Panc1 (cell line): ENCODE measurements at regions not wholly inside any gene's neighbourhood (a gene's known extent, or its start where the extent isn't known, plus 50 kb on each side); places are given as distances from the start of the nearest gene placed in this dataset.

Source experiments
- ATAC-seq: fragments of 200-7000 bp; cut with Tn5 transposase; 2 replicates; pipeline ENCODE4 v1.9.1; 2020; ENCODE audit warnings: mild to moderate bottlenecking, moderate library complexity
- BruUV-seq: library from RNA; stranded (reverse); fragments of 400-500 nt; replicated peaks from 2 replicates; lab custom pipeline; 2021; lab: Mats Ljungman, UMichigan
- CTCF ChIA-PET: fragments of 300-600 bp; sonication (Branson Sonifier 250); formaldehyde crosslinking; loops from one replicate; lab custom pipeline; 2022; ENCODE audit warnings: antibody characterized with exemption; lab: Charles Lee
- POLR2A ChIA-PET: fragments of 300-600 bp; sonication (Branson Sonifier 250); formaldehyde crosslinking; loops from one replicate; lab custom pipeline; 2022; ENCODE audit warnings: antibody characterized with exemption; lab: Charles Lee
- DNase-seq: peaks from one replicate; pipeline ENCODE4 v3.0.0-alpha.2; 2010; ENCODE audit warnings: low read depth, low spot score
- H3K27ac ChIP-seq: 2 replicates; pipeline ENCODE4 v1.5.1; 2011; ENCODE audit warnings: mild to moderate bottlenecking, low read length, inconsistent platforms
- H3K27me3 ChIP-seq: fragments of 200-500 bp; sonication (Bioruptor generic); 2 replicates; pipeline ENCODE4 v1.6.0; 2014; ENCODE audit warnings: low read length, inconsistent platforms; ENCODE audit not compliant: control insufficient read depth, insufficient read depth
- H3K36me3 ChIP-seq: fragments of 200-500 bp; sonication (Bioruptor generic); 2 replicates; pipeline ENCODE4 v1.5.1; 2014; ENCODE audit warnings: inconsistent platforms, mild to moderate bottlenecking, low read length, moderate library complexity; ENCODE audit not compliant: control insufficient read depth, insufficient read depth
- H3K4me1 ChIP-seq: 2 replicates; pipeline ENCODE4 v1.5.1; 2011; ENCODE audit warnings: inconsistent platforms, mild to moderate bottlenecking, low read length, moderate library complexity; ENCODE audit not compliant: control insufficient read depth, insufficient read depth
- H3K4me3 ChIP-seq, 2 experiments: 2 replicates each; pipeline ENCODE4 v1.5.1; 2011 to 2012; ENCODE audit warnings: low read depth in 2 of 2, low read length in 2 of 2, mild to moderate bottlenecking in 2 of 2, inconsistent platforms in 1 of 2, moderate library complexity in 1 of 2
- H3K9me3 ChIP-seq: fragments of 200-500 bp; sonication (Bioruptor generic); 2 replicates; pipeline ENCODE4 v1.5.1; 2014; ENCODE audit warnings: low read depth, mild to moderate bottlenecking, inconsistent platforms, low read length, moderate library complexity; ENCODE audit not compliant: control insufficient read depth, insufficient read depth
- POLR2AphosphoS5 ChIP-seq: IDR thresholded peaks from 2 replicates; pipeline ENCODE4 v1.6.1; 2012; ENCODE audit warnings: mild to moderate bottlenecking, low read depth, low read length, moderate library complexity
- SIN3A ChIP-seq: IDR thresholded peaks from 2 replicates; pipeline ENCODE4 v1.6.1; 2012; ENCODE audit warnings: low read depth, mild to moderate bottlenecking, low read length, moderate library complexity, borderline replicate concordance; ENCODE audit not compliant: insufficient read depth
- TCF7L2 ChIP-seq: IDR thresholded peaks from 2 replicates; pipeline ENCODE4 v1.6.1; 2011; ENCODE audit warnings: mild to moderate bottlenecking, low read depth, low read length, inconsistent platforms
- in situ Hi-C: cut with HindIII; loops from 2 replicates; pipeline ENCODE4 v1.10.0; 2016; ENCODE audit warnings: low sequenced_read_pairs, low pct_unique_long_range_greater_than_20kb
- intact Hi-C: fragments of 100-400 bp; cut with micrococcal nuclease; formaldehyde crosslinking; loops from one replicate; pipeline ENCODE4 v1.10.0; 2022; ENCODE audit not compliant: unreplicated experiment
- TF ChIP-seq, protein P1 (sequence below): fragments of 450-650 bp; IDR thresholded peaks from 2 replicates; pipeline ENCODE4 v1.5.1; 2017; ENCODE audit warnings: mild to moderate bottlenecking
- TF ChIP-seq, protein P2 (sequence below), 2 experiments: IDR thresholded peaks; 2 replicates each; pipeline ENCODE4 v1.6.1; 2011 to 2012; ENCODE audit warnings: low read depth in 2 of 2, control low read depth in 1 of 2, low read length in 1 of 2, mild to moderate bottlenecking in 1 of 2, moderate library complexity in 1 of 2; ENCODE audit not compliant: insufficient read depth in 1 of 2

DNA sequence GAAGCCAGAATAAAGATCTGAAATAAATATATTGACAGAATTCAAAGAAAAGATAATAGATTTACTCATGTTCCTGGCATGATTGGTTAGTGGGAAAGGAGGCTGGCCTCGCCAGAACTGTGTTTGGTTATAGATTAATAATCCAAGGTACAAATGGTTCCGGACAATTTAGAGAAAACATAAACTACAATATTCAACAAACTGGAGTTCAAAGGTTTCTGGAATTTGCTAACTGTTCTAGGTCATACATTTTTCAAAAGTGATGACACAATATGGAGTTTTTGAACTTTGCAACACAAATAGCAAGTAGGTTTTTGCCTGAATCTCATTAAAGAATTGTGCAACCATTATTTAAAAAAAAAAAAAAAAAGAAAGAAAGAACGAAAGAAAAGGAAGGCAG, 251.7 kb upstream of the SALL1 start:
- CTCF ChIA-PET: no interaction called here
- intact Hi-C loops: no loop called here
- H3K27ac ChIP-seq: no peak overlapping the region
- H3K9me3 ChIP-seq: no peaks in the 10 kb centered on the region
- H3K36me3 ChIP-seq: no peaks in the 10 kb centered on the region
- POLR2A ChIA-PET: no interaction called here
- in situ Hi-C loops: no loop called here
- H3K27me3 ChIP-seq: no peaks in the 10 kb centered on the region
- H3K4me3 ChIP-seq: no peak overlapping the region
- ATAC-seq (no peak), DNase-seq (no peak)
- no peak for TF ChIP-seq POLR2AphosphoS5
- TF ChIP-seq, protein P1, sequence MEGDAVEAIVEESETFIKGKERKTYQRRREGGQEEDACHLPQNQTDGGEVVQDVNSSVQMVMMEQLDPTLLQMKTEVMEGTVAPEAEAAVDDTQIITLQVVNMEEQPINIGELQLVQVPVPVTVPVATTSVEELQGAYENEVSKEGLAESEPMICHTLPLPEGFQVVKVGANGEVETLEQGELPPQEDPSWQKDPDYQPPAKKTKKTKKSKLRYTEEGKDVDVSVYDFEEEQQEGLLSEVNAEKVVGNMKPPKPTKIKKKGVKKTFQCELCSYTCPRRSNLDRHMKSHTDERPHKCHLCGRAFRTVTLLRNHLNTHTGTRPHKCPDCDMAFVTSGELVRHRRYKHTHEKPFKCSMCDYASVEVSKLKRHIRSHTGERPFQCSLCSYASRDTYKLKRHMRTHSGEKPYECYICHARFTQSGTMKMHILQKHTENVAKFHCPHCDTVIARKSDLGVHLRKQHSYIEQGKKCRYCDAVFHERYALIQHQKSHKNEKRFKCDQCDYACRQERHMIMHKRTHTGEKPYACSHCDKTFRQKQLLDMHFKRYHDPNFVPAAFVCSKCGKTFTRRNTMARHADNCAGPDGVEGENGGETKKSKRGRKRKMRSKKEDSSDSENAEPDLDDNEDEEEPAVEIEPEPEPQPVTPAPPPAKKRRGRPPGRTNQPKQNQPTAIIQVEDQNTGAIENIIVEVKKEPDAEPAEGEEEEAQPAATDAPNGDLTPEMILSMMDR: no peak
- TF ChIP-seq TCF7L2: no peak
- no TSS peak for BruUV-seq
- no peaks in the 10 kb centered on the region for H3K4me1 ChIP-seq

DNA sequence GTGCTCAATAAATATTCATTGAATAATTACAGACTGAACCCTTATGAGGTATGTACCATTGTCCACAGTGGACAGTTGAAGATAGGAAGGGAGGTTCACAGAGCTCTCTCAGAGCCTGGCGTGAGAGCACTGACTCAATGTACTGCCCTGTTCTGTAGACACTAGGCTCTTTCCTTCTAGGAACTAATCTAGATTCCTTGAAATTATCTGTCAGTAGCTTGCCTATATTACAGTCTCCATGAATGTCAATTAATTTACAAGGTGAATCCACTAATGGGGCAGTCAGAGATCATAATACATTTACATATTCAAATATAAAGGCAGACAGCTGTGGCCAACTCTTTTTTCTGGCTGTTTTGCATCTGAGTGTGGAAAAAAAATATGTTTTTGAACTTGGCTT, 251.2 kb upstream of the SALL1 start:
- ChIA-PET POLR2A (no interaction called here), CTCF (no interaction called here)
- in situ Hi-C loops: no loop called here
- Histone ChIP-seq H3K4me1 (no peaks in the 10 kb centered on the region), H3K4me3 (no peak overlapping the region), H3K27ac (no peak overlapping the region), H3K9me3 (no peaks in the 10 kb centered on the region), H3K36me3 (no peaks in the 10 kb centered on the region), H3K27me3 (no peaks in the 10 kb centered on the region)
- BruUV-seq: no TSS peak
- intact Hi-C loops: no loop called here
- DNase-seq (no peak), ATAC-seq (no peak)
- TF ChIP-seq POLR2AphosphoS5 (no peak), TCF7L2 (no peak), SIN3A (no peak)
- TF ChIP-seq, protein P1: no peak
- TF ChIP-seq, protein P2, sequence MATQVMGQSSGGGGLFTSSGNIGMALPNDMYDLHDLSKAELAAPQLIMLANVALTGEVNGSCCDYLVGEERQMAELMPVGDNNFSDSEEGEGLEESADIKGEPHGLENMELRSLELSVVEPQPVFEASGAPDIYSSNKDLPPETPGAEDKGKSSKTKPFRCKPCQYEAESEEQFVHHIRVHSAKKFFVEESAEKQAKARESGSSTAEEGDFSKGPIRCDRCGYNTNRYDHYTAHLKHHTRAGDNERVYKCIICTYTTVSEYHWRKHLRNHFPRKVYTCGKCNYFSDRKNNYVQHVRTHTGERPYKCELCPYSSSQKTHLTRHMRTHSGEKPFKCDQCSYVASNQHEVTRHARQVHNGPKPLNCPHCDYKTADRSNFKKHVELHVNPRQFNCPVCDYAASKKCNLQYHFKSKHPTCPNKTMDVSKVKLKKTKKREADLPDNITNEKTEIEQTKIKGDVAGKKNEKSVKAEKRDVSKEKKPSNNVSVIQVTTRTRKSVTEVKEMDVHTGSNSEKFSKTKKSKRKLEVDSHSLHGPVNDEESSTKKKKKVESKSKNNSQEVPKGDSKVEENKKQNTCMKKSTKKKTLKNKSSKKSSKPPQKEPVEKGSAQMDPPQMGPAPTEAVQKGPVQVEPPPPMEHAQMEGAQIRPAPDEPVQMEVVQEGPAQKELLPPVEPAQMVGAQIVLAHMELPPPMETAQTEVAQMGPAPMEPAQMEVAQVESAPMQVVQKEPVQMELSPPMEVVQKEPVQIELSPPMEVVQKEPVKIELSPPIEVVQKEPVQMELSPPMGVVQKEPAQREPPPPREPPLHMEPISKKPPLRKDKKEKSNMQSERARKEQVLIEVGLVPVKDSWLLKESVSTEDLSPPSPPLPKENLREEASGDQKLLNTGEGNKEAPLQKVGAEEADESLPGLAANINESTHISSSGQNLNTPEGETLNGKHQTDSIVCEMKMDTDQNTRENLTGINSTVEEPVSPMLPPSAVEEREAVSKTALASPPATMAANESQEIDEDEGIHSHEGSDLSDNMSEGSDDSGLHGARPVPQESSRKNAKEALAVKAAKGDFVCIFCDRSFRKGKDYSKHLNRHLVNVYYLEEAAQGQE (IDR thresholded peaks at IDR 0.05; ENCODE audit: insufficient read depth in 1 of 2, low read depth in 2 of 2, low read length in 1 of 2): no peak

DNA sequence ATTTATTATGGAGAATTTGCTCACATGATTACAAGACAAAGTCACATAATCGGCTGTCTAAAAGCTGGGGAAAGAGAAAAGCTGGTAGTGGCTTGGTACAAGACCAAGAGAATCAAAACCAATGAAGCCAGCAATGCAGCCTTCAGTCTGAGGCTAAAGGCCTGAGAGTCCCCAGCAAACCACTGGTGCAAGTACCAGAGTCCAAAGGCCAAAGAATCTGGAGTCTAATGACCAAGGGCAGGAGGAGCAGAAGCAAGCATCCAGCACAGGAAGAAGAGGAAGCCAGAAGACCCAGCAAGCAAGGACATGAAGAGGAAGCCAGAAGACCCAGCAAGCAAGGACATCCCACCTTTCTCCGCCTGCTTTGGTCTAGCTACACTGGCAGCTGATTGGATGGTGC, 250.6 kb upstream of the SALL1 start:
- ChIA-PET CTCF (no interaction called here), POLR2A (no interaction called here)
- DNase-seq (no peak), ATAC-seq (no peak)
- no TSS peak for BruUV-seq
- in situ Hi-C loops (no loop called here), intact Hi-C loops (no loop called here)
- Histone ChIP-seq H3K4me3 (no peak overlapping the region), H3K4me1 (no peaks in the 10 kb centered on the region), H3K36me3 (no peaks in the 10 kb centered on the region), H3K27ac (no peak overlapping the region), H3K9me3 (no peaks in the 10 kb centered on the region), H3K27me3 (no peaks in the 10 kb centered on the region)
- TF ChIP-seq, protein P1: no peak
- TF ChIP-seq TCF7L2: no peak
- TF ChIP-seq SIN3A: no peak
- TF ChIP-seq POLR2AphosphoS5: no peak
- TF ChIP-seq, protein P2 (IDR thresholded peaks at IDR 0.05; ENCODE audit: insufficient read depth in 1 of 2, low read depth in 2 of 2, low read length in 1 of 2): no peak
